ENCODE measurements at regions not wholly inside any gene's neighbourhood (a gene's known extent, or its start where the extent isn't known, plus 50 kb on each side); places are given as distances from the start of the nearest gene placed in this dataset.

DNA sequence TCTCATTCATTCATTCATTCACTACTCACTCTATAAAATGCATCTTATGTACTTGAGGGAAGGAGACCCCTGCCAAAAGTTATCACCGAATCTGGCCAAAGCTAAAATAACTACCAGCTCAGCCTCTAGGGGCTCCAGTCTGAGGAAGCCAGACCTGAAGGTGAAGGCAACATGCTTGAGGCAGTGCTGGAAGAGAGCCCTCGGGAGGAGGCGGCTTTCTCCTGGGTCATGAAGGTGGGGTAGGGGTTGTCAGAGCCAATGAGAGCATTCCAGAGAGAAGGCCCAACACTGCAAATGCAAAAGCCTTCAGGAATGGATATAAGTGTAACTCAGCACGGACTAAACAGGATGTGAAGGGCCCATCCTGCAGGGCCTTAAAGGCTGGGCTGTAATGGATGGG lies 62.4 kb downstream of the GSC start:
- no peak for TF ChIP-seq POLR2A (IDR thresholded peaks at IDR 0.05)
- TF ChIP-seq CTCF (IDR thresholded peaks at IDR 0.05) = no peak
- TF ChIP-seq POLR2AphosphoS5 (IDR thresholded peaks at IDR 0.05) = no peak
